Stimulated activated CD8-positive, alpha-beta memory T cell treated with anti-CD3 and anti-CD28 coated beads, Interleukin-4, amount 100 ng/mL, for 24 hours (primary cell): ENCODE measurements at regions not wholly inside any gene's neighbourhood (a gene's known extent, or its start where the extent isn't known, plus 50 kb on each side); places are given as distances from the start of the nearest gene placed in this dataset.
"Not testable (repeated sequence)": the region's sequence is repeated elsewhere in the genome, so short reads cannot be mapped to it uniquely, and the experiment has no call there.

Experiments used
- DNase-seq: peaks from one replicate; pipeline ENCODE4 v3.0.0-alpha.2; 2020; ENCODE audit warnings: low read depth

GRCh38 chr2:9708683-9709538, 78.1 kb upstream of the YWHAQ start:
- no peak for DNase-seq

- no peak for DNase-seq
Measured at GRCh38 chr2:9709539-9710285, 78.9 kb upstream of the YWHAQ start.

- DNase-seq, result no peak
Measured at GRCh38 chr2:9710311-9710710, 79.5 kb upstream of the YWHAQ start.

- no peak for DNase-seq
Measured at GRCh38 chr2:9712263-9712662, 81.5 kb upstream of the YWHAQ start.

DNA sequence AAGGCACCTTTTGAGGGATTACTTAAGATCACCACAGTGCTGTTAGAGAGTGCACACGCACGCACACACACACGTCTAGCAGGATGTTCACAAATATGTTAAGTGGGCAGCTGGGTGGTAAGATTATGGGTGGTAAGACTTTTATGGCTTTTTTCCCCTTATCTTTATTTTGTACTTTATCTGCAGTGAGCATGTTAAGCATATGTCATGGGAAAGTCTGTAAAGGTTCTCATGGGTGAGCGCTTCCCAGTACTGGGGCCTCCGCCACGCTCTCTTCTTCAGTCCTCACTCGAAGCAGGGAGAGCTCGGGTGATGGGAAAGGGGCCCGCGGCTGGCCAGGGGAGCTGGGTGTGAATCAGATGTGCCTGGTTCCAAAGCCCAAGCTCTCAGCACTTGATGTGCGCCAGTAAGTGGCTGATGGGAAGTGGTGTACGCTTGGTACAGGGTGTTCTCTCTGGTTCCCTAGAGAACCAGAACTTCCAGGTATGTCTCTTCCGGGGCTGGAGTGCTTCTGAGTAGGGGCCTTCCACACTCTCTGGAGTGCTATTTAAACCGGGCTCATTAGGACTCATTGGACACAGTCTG, 83.9 kb upstream of the YWHAQ start:
- no peak for DNase-seq

GRCh38 chr2:9715238-9715637, 84.4 kb upstream of the YWHAQ start:
- DNase-seq, result no peak

GRCh38 chr2:9717886-9718451, 87.2 kb upstream of the YWHAQ start:
- DNase-seq, result no peak

DNA sequence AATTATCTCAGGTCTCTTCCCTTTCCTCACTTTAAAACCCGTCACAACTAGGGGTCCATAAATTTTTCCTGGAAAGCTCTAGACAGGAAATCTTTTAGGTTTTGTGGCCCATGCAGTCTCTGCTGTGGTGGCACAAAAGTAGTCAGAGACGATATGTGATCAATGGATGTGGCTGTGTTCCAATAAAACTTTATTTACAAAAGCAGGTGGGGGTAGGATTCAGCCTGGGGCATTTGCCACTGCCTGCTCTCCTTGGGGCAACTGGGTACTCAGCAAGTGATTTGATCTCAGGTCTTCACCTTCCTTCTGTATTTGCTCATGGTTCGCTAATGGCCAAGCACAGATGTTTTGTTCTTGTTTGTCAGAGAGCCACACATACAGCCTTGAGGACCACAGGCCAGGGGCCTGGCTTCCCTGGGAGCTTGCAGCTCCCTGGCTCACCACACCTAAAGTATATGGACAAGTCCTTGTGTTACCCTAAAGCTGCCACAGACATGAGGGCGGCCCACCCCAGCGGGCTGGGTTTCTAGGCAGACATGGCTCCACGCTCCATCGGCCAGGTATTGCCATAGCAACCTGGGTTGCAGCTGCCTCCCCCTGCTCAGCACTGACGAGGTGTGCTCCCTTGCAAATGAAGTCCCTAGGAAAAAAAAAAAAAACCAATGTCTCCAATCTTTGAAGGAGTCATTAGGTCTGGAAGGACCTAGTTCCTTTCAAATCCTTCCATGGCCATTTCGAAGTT, 89.7 kb upstream of the YWHAQ start:
- no peak for DNase-seq

- no peak for DNase-seq
Measured at GRCh38 chr2:9721344-9721743, 90.5 kb upstream of the YWHAQ start.

- DNase-seq, result no peak
Measured at GRCh38 chr2:9722451-9722850, 91.7 kb upstream of the YWHAQ start.

- no peak for DNase-seq
Measured at GRCh38 chr2:9724565-9724964, 93.8 kb upstream of the YWHAQ start.

DNA sequence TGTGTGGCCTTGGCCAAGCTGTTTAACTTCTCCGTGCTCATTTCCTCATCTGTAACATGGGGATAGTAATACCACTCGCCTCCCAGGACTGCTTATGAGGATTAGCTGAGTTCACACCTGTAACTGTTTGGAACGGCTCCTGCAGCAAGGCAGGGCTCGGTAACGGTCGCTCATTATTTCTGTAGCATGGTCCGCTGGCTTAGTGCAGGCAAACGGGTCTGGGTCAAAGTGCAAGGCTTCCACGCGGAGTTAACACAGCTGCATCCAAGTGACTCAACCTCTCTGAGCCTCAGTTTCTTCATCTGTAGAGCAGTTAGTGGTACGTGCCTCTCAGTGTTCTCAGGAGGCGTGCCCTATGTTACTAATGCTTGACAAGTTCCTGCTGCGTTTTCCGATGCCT, 94.3 kb upstream of the YWHAQ start:
- no peak for DNase-seq

DNA sequence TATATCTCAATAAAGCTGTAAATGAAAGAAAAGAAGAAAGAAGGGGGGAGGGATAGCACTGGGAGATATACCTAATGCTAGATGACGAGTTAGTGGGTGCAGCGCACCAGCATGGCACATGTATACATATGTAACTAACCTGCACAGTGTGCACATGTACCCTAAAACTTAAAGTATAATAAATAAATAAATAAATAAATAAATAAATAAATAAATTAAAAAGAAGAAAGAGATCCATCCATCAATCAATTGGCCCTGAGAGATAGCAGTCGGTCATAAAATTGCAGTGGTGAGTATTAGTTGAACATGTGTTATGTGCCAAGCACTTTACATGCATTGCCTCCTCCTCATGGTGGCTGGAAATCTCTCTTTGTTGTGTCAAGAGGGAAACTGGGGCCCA, 95.2 kb upstream of the YWHAQ start:
- DNase-seq, result not testable (repeated sequence)

DNA sequence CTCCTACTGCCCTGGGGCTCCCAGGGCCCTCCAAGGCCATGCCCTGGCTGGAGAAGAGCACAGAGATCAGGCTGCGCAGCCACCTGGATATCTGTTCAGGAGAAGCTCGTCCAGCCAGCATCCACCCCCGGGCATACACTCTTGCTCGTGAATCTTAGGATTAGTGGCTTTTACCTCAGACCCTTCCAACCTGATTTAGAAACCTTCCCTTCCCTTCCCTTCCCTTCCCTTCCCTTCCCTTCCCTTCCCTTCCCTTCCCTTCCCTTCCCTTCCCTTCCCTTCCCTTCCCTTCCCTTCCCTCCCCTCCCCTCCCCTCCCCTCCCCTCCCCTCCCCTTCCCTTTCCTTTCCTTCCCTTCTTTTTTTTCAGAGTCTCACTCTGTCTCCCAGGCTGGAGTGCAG, 99.7 kb upstream of the YWHAQ start:
- DNase-seq, result not testable (repeated sequence)

DNA sequence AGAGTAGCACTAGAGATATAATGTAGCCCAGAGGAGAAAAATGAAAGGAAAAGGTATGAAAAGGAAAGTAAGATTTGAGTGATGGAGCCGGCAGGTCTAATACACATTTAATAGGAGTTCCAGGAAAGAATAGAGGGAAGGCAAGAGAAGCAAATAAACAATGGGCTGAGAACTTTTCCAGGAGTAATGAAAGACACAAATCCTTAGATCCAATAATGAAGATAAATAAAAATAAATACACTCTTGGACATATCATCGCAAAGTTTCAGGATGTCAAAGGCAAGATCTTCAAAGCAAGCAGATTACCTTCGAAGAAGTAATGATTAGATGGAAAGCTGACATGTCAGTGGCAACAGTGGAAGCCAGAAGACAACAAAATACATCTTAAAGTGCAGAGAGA, 102.0 kb upstream of the YWHAQ start:
- no peak for DNase-seq

DNA sequence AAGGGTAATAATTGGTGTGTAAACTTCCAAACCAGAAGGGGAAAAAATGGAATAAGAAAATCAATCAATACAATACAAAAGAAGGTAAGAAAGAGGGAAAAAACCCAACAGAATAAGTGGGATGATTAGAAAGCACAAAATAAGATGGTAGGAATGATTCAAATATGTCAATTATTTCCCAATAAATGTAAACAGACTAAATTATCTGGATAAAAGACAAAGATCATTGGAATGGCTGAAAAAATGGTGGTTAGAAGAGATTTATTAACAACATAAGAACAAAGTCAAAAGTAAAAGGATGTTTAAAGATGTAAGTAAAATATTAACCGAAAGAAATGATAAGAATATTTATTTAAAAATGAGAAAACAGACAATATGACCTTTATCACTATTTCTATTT, 103.5 kb upstream of the YWHAQ start:
- no peak for DNase-seq

GRCh38 chr2:9735335-9735734, 104.5 kb upstream of the YWHAQ start:
- DNase-seq, result no peak

- no peak for DNase-seq
Measured at GRCh38 chr2:9736021-9736420, 105.2 kb upstream of the YWHAQ start.

GRCh38 chr2:9737053-9737875, 106.0 kb upstream of the TAF1B start:
- no peak for DNase-seq

DNA sequence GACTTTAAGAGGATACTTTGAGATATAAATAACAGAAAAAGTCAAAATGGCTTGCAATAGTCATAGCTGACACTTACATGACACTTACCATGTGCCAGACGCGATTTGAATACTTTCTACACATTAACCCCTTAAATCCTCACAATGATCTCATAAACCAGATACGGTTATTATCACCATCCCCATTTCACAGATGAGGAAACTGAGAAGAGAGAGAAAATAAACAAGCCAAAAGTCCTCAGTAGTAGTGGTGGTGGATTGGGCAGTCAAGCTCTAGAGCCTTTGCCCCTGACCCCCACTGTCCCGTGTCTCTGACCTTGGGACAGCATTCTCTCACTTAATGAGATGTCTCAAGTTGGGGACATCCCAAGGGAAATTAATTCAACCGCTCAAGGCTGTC, 105.2 kb upstream of the TAF1B start:
- no peak for DNase-seq
